PC-3 (cell line): ENCODE measurements at regions not wholly inside any gene's neighbourhood (a gene's known extent, or its start where the extent isn't known, plus 50 kb on each side); places are given as distances from the start of the nearest gene placed in this dataset.

Experiments
- ATAC-seq: fragments of 200-7000 bp; cut with Tn5 transposase; 2 replicates; pipeline ENCODE4 v1.9.1; 2020; ENCODE audit warnings: mild to moderate bottlenecking, moderate library complexity
- BruUV-seq: library from RNA; stranded (reverse); fragments of 400-500 nt; replicated peaks from 2 replicates; lab custom pipeline; 2021; lab: Mats Ljungman, UMichigan
- CTCF ChIA-PET: fragments of 300-600 bp; sonication (Branson Sonifier 250); formaldehyde crosslinking; loops from one replicate; lab custom pipeline; 2022; ENCODE audit warnings: antibody characterized with exemption; lab: Charles Lee
- POLR2A ChIA-PET: fragments of 300-600 bp; sonication (Branson Sonifier 250); formaldehyde crosslinking; loops from one replicate; lab custom pipeline; 2022; ENCODE audit warnings: antibody characterized with exemption; ENCODE audit not compliant: unreplicated experiment; lab: Charles Lee
- DNase-seq: peaks from one replicate; pipeline ENCODE4 v3.0.0-alpha.2; 2015
- H2AFZ ChIP-seq: fragments of 300-600 bp; sonication (generic); 2 replicates; pipeline ENCODE4 v1.6.0; 2016; ENCODE audit warnings: antibody characterized with exemption, low read length
- H3F3A ChIP-seq: fragments of 300-600 bp; sonication (generic); one replicate; pipeline ENCODE4 v1.6.0; 2017; ENCODE audit warnings: antibody characterized with exemption, low read length, control low read depth, mild to moderate bottlenecking; ENCODE audit not compliant: unreplicated experiment
- H3K27ac ChIP-seq: fragments of 300-600 bp; sonication (generic); 2 replicates; pipeline ENCODE4 v1.5.1; 2016; ENCODE audit warnings: mild to moderate bottlenecking, low read length
- H3K27me3 ChIP-seq: fragments of 300-600 bp; sonication (generic); 2 replicates; pipeline ENCODE4 v1.6.1; 2016; ENCODE audit warnings: low read length, mixed read lengths
- H3K36me3 ChIP-seq: fragments of 300-600 bp; sonication (generic); 2 replicates; pipeline ENCODE4 v1.6.1; 2016; ENCODE audit warnings: low read depth, mixed run types, low read length, mixed read lengths
- H3K4me1 ChIP-seq: fragments of 300-600 bp; sonication (generic); 2 replicates; pipeline ENCODE4 v1.5.1; 2016; ENCODE audit warnings: low read length; ENCODE audit not compliant: insufficient read depth
- H3K4me2 ChIP-seq: fragments of 300-600 bp; sonication (generic); 2 replicates; pipeline ENCODE4 v1.6.0; 2016; ENCODE audit warnings: low read length
- H3K4me3 ChIP-seq: fragments of 300-600 bp; sonication (generic); 2 replicates; pipeline ENCODE4 v1.5.1; 2016; ENCODE audit warnings: mild to moderate bottlenecking, low read length, mixed read lengths
- H3K79me2 ChIP-seq: fragments of 300-600 bp; sonication (generic); 2 replicates; pipeline ENCODE4 v1.6.1; 2017; ENCODE audit warnings: low read length, mixed read lengths
- H3K9ac ChIP-seq: fragments of 300-600 bp; sonication (generic); 2 replicates; pipeline ENCODE4 v1.6.0; 2016; ENCODE audit warnings: mild to moderate bottlenecking, low read length
- H3K9me2 ChIP-seq: fragments of 300-600 bp; sonication (generic); replicated peaks from 2 replicates; pipeline ENCODE4 v1.6.1; 2016; ENCODE audit warnings: mixed run types, low read length, mixed read lengths
- H3K9me3 ChIP-seq: fragments of 300-600 bp; sonication (generic); 2 replicates; pipeline ENCODE4 v1.6.1; 2016; ENCODE audit warnings: low read length, mixed read lengths
- H4K20me1 ChIP-seq: fragments of 300-600 bp; sonication (generic); 2 replicates; pipeline ENCODE4 v1.6.1; 2016; ENCODE audit warnings: low read length, mixed read lengths
- CTCF ChIP-seq: fragments of 300-600 bp; sonication (generic); conservative IDR thresholded peaks from 2 replicates; pipeline ENCODE4 v1.5.1; 2017; ENCODE audit warnings: antibody characterized with exemption, low read depth, mild to moderate bottlenecking, low read length
- EZH2 ChIP-seq: fragments of 300-600 bp; sonication (generic); IDR thresholded peaks from one replicate; pipeline ENCODE4 v1.6.1; 2017; ENCODE audit warnings: antibody characterized with exemption, mild to moderate bottlenecking, low read length; ENCODE audit not compliant: unreplicated experiment
- EZH2phosphoT487 ChIP-seq: fragments of 300-600 bp; sonication (generic); IDR thresholded peaks from 2 replicates; pipeline ENCODE4 v1.6.1; 2018; ENCODE audit warnings: mild to moderate bottlenecking, antibody characterized with exemption, low read length, borderline replicate concordance
- intact Hi-C: fragments of 100-400 bp; cut with micrococcal nuclease; formaldehyde crosslinking; loops from 2 replicates; pipeline ENCODE4 v1.9.0; 2023

DNA sequence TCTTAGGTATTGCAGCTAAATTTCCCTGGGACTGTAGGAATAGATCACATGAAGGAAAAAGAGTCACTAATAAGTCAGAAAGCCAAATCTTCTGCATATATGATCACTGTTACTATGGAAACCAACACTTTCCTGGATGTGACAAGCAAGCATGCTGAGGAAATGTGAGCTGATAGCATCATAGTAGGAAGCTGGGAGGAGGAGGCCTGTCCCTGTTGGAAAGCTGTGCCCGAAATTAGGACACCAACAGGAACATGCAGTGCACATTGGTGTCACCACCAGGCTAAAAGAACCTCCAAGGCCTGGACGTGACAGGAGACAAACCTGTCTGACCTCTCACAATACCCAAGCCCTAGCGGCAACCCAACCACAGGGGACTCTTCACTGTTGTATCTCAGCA lies 181.9 kb upstream of the PCSK2 start:
- DNase-seq = no peak
- Histone ChIP-seq H3K4me1 (no peaks in the 10 kb centered on the region), H3K4me3 (no peak overlapping the region), H3K4me2 (no peak overlapping the region), H4K20me1 (no peaks in the 10 kb centered on the region), H2AFZ (no peak overlapping the region), H3K27me3 (peaks cover 47% of the 10 kb centered on the region), H3K79me2 (no peaks in the 10 kb centered on the region), H3K9me2 (no peaks in the 10 kb centered on the region), H3K36me3 (no peaks in the 10 kb centered on the region), H3K27ac (no peak overlapping the region), H3K9ac (no peak overlapping the region), H3K9me3 (no peaks in the 10 kb centered on the region), H3F3A (no peaks in the 10 kb centered on the region)
- CTCF ChIA-PET = no interaction called here
- TF ChIP-seq EZH2phosphoT487 = no peak
- TF ChIP-seq EZH2 = no peak
- no peak for TF ChIP-seq CTCF
- intact Hi-C loops = no loop called here
- no peak for ATAC-seq
- POLR2A ChIA-PET = no interaction called here
- BruUV-seq = no TSS peak

DNA sequence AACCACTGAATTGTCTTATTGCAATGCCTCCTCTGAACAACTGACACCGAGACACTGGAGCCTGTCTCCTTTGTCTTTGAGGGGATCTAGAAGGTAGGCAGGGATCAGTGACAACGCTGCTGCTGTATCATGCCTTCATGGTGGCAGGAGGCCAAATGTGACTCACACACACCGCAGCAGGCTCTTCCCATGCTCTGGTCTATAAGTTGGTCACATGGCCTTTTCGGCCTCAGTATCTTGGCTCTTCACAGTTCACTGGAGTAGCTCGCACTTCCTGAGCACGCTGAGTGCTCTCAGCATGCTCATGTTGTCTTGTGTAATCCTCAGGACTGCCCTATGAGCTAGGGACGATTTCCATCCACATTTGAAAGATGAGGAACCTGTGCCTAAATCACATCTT lies 167.4 kb upstream of the PCSK2 start:
- H3K27me3 ChIP-seq = peaks cover 5% of the 10 kb centered on the region; the same call in 1 of the 2 replicates
- ATAC-seq (no peak), DNase-seq (peak; percentile 32)
- CTCF ChIA-PET = no interaction called here
- no peak overlapping the region for H3K9ac ChIP-seq
- no peak overlapping the region for H3K4me3 ChIP-seq
- H3F3A ChIP-seq = no peaks in the 10 kb centered on the region
- H3K79me2 ChIP-seq = no peaks in the 10 kb centered on the region
- TF ChIP-seq CTCF (no peak), EZH2phosphoT487 (no peak), EZH2 (no peak)
- H3K4me1 ChIP-seq = no peaks in the 10 kb centered on the region
- H3K36me3 ChIP-seq = no peaks in the 10 kb centered on the region
- no peaks in the 10 kb centered on the region for H3K9me2 ChIP-seq
- POLR2A ChIA-PET = no interaction called here
- H3K4me2 ChIP-seq = no peak overlapping the region
- BruUV-seq = no TSS peak
- H4K20me1 ChIP-seq = no peaks in the 10 kb centered on the region
- intact Hi-C loops = no loop called here
- no peaks in the 10 kb centered on the region for H3K9me3 ChIP-seq
- no peak overlapping the region for H3K27ac ChIP-seq
- no peak overlapping the region for H2AFZ ChIP-seq

- no peaks in the 10 kb centered on the region for H3F3A ChIP-seq
- no peaks in the 10 kb centered on the region for H3K4me1 ChIP-seq
- ChIA-PET POLR2A (no interaction called here), CTCF (no interaction called here)
- H3K4me3 ChIP-seq = no peak overlapping the region
- no peak for ATAC-seq
- no peak for DNase-seq
- H3K36me3 ChIP-seq = no peaks in the 10 kb centered on the region
- TF ChIP-seq CTCF (no peak), EZH2 (no peak), EZH2phosphoT487 (no peak)
- no TSS peak for BruUV-seq
- H2AFZ ChIP-seq = no peak overlapping the region
- H3K9ac ChIP-seq = no peak overlapping the region
- H4K20me1 ChIP-seq = no peaks in the 10 kb centered on the region
- H3K9me2 ChIP-seq = no peaks in the 10 kb centered on the region
- no peak overlapping the region for H3K27ac ChIP-seq
- intact Hi-C loops = no loop called here
- H3K27me3 ChIP-seq = peaks cover 7% of the 10 kb centered on the region; the same call in 1 of the 2 replicates
- no peaks in the 10 kb centered on the region for H3K9me3 ChIP-seq
- H3K79me2 ChIP-seq = no peaks in the 10 kb centered on the region
- no peak overlapping the region for H3K4me2 ChIP-seq
Observed at GRCh38 chr20:17061715-17062114, 165.1 kb upstream of the PCSK2 start.
